Lung microvascular endothelial cell (primary cell): ENCODE measurements at regions not wholly inside any gene's neighbourhood (a gene's known extent, or its start where the extent isn't known, plus 50 kb on each side); places are given as distances from the start of the nearest gene placed in this dataset.

Experiments
- DNase-seq, 2 donors: peaks; one replicate each; pipeline versions ENCODE4 v3.0.0 to v3.0.0-alpha.2; 2010; ENCODE audit warnings: low read depth in 2 of 2

DNA sequence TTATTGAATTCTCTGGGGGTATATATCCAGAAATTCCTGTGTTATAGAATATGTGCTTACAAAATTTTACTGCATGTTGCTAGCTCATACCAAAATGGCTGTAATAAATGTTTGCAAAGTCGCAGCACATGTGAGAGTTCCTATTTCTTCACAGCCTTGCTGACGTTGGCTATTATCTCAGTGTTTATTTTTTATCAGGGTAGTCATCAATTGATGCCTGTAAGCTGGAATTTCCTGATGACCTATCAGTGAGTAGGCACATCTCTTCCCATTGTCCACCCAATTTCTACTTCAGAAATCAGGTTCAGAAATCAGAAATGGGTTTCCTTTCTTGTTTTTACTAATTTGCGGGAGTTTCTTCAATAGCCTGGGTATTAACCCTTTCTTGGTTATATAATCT lies 268.1 kb upstream of the FZD8 start:
- DNase-seq = peak; percentile 70 to 94

- DNase-seq = no peak
Observed at GRCh38 chr10:35909121-35909720, 267.1 kb upstream of the FZD8 start.

GRCh38 chr10:35908451-35908850 lies 266.4 kb upstream of the FZD8 start:
- no peak for DNase-seq

DNA sequence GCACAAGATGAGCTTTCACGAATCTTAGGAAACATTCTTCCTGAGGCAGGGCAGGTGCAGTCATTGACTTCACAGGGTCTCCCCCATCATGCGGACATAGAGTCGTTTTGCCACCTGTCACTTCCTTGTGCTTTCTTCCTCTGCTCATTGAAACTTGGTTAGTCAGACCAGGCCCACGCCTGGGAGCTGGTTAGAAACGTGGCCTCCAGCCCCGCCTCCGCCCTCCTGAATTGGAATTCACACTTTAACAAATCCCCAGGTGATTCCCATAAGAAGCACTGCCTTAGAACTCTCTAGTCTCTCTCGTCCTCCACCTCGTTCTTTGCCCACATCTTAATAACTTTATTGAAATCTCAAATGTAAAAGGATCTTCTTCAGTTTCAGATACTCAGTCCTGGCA lies 265.5 kb upstream of the FZD8 start:
- DNase-seq = no peak

GRCh38 chr10:35906155-35906554 lies 264.1 kb upstream of the FZD8 start:
- peak in 1 of 2 donors; percentile 58 for DNase-seq

DNA sequence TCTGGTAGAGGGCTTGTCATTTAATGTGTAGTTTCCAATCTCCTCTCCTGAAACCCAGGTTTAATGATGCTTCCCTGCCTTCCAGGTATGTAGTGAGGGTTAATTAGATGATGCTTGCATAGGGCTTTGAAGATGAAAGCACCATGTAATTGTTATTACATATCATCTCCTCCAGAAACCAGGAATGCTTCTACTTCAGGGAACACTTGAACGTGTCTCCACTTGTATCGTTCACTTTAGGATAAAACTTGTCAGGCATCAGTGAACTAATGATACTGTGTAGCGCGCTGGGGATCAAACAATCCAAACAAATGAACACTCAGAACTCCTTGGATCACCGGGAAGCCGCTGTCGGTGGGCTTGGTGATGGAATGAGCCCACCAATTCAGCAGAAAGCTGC lies 260.9 kb upstream of the FZD8 start:
- DNase-seq = no peak

GRCh38 chr10:35898716-35899440 lies 256.8 kb upstream of the FZD8 start:
- DNase-seq = peak in 1 of 2 donors; percentile 18

GRCh38 chr10:35896001-35896400 lies 253.9 kb upstream of the FZD8 start:
- DNase-seq = no peak

DNA sequence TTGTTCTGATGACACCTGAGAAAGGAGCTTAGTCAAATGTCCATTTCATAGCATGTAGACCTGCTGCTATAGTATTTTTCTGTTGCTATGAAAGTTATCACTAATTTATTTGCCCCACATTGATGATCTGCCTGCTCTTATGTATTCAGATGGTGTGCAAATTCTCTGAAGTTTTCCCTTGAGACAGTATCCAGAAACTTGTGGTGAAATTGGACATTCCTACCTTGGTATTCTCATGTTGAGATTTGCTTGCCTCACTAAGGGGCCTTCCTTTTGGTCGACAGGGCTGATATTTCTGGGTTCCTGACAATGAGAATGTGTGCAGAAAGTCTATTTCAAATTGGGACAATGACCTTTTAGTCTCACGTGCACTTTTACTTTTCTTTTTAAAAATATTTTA lies 253.2 kb upstream of the FZD8 start:
- no peak for DNase-seq

- DNase-seq = no peak
Observed at GRCh38 chr10:35892526-35892925, 250.4 kb upstream of the FZD8 start.

DNA sequence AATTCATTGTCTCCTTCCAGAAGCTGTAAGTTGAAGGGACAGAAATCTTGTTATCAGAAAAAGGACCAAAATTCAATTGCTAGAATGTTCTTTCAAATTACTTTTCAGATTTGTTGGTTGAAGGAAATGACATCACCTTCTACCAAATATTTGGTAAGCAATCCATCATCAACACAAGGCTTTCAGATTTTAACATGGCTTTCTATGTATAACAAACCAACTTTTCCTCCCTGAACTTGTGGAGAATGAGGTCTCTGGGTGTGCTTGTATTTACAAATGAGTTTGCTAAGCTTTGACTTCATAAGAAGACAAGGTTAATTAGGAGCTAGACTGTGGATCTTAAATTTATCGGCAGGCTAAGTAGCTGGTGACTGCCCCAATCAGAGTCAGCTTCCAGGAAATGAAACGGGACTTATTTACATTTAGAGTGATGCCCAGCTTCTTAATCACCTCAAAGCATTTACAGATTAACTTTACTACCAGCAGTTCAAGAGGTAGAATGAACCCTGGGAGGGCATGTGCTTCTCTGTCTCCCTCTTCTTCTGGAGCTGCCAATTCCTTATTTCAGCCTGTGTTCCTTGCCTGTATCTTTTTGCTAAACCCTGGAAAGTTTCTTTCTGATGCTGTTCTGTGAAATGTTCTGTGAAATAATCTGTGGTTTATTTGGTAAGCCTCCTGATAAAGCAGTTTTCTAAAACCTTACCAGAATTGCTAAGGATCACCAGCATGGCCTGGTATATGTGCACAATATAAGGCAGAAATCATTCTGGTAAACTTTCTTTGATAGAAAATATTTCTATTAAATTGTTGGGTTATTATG lies 248.8 kb upstream of the FZD8 start:
- DNase-seq = peak in 1 of 2 donors; percentile 9

DNA sequence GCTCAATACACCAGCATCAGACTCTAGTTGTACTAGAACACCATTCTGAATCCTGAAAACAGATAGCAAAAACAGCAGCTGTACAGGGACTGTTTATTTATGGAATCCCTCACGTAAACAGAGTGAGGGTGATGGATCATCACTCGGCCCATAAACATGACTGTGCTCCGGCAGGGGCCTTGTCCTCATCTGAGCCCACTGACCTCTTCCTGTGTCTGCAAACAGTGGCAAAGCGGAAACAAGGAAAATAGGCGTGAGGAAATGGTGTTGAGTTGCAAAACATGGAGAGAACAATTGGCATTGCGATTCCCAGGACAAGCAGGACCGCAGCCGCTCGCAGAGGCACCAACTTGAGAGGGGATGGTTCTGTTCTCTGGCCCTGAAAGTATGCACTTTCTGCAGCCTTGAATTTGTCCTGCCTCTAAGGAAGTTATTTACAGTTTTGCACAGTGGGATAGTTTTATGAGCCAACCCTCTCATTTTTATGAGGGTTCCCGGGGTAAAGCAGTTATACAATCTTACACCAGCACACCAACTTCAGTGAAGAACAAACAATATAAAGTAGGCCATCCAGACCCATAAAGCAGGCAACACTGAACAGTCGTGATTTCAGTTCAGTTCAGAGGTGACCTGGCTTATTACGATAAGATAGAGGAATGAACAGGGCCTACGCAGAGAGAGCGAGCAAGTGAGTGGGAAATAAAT lies 248.0 kb upstream of the FZD8 start:
- DNase-seq = peak; percentile 73 to 81

DNA sequence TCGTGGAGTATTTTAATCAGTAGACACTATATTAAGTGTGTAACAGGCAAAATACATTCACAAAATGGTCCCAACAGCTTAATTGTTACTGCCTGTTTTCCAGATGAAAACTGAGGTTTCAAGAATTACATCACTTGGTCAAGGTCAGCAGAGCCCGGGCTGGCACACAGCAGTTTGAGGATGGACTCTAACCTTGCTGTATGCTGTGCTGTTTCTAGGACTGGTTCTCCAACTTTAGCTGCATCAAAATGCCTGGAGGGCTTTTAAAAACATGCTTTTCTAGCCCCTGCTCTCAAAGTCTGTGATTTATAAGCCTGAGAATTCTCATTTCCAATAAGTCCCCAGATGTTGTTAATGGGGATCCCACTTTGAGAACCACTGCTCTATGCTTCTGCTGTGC lies 247.1 kb upstream of the FZD8 start:
- no peak for DNase-seq

- no peak for DNase-seq
Observed at GRCh38 chr10:35888400-35888799, 246.3 kb upstream of the FZD8 start.

GRCh38 chr10:35887685-35888084 lies 245.6 kb upstream of the FZD8 start:
- DNase-seq = no peak

DNA sequence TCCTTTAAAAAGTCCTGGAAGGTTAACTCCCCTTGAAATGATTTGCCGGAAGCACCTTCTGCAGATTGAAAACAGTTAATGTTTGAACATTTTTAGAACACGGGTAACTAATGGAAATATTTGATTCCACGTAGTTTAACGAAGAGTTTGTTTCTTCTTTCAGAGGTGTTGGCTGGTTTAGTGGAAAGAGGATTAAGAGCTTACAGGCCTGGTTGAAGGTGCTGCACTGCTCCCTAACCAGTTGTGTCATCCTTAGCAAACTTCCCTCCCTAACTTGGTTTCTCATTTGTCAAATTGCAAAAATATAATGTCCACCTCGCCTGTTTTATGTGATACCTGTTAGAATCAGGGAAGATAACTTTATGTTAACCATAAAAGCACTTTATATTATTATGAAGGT lies 243.0 kb upstream of the FZD8 start:
- DNase-seq = no peak

DNA sequence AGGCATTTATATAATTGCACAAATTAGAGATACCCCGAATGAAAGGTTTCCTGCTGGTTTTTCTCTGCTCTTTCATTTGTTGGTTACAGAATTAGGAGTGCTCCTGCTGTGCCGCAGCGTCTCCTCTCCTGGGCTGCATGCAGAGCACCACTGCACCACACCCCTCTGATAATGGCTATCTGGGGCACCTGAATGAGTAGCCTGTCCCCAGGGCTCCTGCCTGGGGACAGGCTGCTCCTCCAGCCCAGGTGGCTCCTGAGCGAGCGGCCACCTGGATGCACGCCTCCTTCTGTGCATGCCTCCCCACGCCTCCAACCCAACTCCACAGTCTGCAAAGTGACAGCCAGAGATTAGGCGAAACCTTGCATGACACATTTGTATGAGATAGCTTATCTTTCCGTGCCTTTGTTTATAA lies 242.6 kb upstream of the FZD8 start:
- DNase-seq = no peak

GRCh38 chr10:35882422-35883150 lies 240.5 kb upstream of the FZD8 start:
- no peak for DNase-seq

GRCh38 chr10:35881320-35881719 lies 239.2 kb upstream of the FZD8 start:
- DNase-seq = no peak

GRCh38 chr10:35876248-35876647 lies 234.2 kb upstream of the FZD8 start:
- no peak for DNase-seq

DNA sequence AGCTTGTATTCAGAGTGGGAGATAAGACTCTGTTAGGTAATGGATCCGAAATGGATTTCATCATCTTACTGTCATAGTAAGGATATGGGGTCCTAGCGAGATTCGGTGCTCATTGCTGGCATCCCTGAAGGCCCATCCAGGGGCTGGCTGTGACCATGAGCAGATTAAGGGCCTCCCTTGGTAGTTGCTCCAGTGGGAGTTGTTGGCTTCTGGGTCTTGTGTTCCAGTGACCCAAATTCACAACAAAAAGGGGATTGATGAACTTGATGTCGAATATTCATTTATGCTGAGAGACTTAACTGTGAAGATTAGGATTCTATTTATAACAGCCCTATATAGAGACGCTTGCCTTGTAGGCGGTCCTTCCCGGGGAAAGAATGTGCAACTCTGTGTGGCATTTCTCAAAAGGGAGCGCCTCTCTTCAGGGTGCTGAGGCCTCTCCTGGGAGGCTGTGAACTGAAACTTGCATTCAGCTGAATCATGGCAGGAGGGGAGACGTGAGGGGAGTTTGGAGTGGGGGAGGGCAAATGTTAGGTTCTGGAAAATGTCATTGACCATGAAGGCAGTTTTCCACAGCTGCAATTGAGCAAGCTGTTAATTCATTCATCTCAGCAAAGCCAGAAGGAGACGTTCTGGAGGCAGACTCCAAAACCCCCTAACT lies 233.1 kb upstream of the FZD8 start:
- no peak for DNase-seq
